HG02852 (cell line): ENCODE measurements at regions not wholly inside any gene's neighbourhood (a gene's known extent, or its start where the extent isn't known, plus 50 kb on each side); places are given as distances from the start of the nearest gene placed in this dataset.
"Not testable (repeated sequence)": the region's sequence is repeated elsewhere in the genome, so short reads cannot be mapped to it uniquely, and the experiment has no call there.

ENCODE experiments used
- ATAC-seq: cut with Tn5 transposase; IDR thresholded peaks from one replicate; pipeline ENCODE4 v1.9.1; 2021; ENCODE audit warnings: mild to moderate bottlenecking, moderate library complexity; ENCODE audit not compliant: unreplicated experiment

DNA sequence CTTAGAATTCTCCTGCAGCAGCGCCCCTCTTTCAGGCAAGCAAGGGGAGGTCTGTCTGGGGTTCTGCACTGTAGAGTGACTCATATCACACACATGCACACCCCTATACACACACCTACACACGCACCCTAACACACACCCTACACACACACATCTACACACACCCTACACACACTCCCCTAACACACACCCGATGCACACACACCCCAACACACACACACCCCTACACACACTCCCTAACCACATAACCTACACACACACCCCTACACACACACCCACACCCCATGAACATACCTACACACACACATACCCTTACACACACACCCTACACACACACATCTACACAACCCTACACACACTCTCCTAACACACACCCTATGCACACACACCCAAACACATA lies 493.2 kb downstream of the IRS2 start:
- ATAC-seq, result no peak

DNA sequence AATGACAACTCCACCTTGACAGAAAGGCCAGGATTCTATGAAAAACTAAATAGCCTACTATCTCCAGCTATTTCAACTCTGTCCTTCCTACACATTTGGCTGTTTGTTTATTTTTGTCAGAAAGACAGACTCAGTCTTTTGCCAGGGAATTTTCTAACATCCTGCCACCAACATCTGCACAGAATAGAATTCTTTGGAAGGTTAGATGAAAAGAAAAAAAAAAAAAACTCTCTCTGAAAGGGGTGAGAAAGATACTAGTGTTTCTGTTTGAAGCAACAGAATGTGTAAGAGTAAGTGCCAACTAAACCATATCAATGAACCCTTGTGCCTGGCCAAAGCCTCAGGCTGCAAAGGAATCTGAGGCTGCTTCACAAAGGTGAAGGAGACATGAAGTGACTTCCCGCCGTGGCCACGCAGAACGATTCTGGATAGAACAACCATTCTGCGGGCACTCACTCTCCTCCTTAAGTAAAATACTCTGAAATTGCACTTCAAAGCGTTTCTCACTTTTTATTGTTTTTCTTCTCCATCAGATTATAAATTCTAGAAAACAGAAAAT lies 498.2 kb downstream of the IRS2 start:
- no peak for ATAC-seq

GRCh38 chr13:109287553-109287952 lies 498.8 kb downstream of the IRS2 start:
- ATAC-seq, result no peak

- no peak for ATAC-seq
These were observed 500.8 kb downstream of the IRS2 start for GRCh38 chr13:109285586-109285985.

DNA sequence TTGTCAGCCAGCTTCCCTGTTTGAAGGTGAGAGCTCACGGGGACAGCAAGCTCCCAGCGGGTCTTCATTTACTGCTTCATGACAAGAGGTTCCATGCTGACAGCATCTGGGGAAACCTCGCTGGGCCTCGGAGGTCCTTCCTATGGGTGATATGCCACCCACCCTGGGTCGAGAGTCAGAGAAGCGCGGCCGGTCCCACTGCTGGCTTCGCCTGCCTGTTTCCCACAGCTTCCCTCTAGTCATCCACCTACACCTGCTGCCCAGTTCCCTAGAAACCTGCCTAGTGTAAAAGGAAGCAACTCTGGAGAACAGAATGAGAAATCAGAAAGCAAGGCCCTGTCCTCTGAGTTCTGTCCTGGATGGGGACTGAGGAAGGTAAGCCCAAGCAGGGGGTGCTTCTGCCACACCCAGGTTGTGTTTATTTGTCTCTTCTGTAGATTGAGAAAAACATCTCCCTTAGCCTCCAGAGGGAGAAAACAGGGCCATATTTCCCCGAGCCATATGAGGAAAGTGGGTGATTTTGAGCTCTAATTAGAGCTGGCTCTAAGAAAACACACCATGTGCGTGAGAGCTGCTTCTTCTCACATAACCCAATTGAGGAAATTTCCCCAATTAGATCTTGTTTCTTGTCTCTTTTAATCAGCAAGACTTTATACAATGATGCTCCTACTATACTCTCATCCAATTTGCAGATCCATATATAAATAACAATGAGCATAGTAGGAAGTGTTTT lies 504.3 kb downstream of the IRS2 start:
- ATAC-seq, result no peak

DNA sequence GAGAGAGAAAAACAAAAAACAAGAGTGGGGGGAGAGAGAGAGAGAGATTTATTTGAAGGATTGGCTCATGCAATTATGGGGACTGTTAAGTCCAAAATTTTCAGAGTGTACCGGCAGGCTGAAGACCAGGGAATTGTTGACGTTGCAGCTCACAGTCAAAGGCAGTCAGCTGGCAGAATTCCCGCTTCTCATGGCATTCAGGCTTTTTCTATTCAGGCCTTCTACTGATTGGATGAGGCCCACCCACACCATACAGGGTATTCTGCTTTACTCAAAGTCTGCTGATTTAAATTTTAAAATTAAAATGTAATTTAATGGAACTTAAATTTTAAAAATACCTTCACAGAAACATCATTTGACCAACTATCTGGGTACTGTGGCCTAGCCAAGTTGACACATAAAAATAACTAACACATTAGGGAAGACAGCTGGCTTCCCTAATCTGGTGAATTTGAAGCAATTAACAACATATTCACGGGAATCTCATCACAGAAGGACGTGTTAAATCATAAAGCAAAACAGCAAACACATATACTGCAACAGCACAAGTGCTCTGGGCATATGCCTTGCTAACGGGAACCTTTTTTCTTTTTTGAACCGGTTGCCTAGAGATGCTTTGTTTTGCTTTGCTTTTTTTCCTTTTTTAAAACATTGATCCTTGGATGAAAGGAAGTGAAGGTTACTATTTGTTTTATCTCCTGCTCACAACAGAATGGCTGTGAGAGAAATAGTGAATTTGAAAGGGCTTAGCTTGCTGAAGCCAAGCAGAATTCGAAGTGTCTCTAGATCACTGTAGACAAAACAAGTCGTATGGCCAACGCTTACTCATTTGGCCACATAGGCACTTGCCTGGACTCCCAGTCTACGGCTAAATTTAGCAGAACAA lies 505.1 kb downstream of the IRS2 start:
- ATAC-seq, result no peak

DNA sequence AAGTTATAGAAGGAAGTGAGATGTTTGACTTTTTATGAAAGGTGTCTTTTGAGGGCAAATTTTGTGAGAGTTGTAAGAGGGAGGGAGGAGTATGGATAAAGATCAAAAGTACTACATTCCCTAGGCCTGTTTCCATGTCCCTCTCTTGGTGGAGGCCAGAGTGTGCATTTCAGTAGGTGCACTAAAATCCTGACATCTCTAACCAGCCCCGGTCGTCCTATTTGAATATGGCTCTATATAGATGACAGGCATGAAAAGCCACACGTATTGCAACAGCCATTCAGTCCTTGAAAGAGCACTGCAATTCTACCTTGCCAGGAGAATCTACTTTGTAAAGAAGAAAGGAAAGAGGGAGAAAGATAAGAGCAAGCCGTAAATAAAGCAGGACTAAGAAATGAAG lies 510.1 kb downstream of the IRS2 start:
- no peak for ATAC-seq

DNA sequence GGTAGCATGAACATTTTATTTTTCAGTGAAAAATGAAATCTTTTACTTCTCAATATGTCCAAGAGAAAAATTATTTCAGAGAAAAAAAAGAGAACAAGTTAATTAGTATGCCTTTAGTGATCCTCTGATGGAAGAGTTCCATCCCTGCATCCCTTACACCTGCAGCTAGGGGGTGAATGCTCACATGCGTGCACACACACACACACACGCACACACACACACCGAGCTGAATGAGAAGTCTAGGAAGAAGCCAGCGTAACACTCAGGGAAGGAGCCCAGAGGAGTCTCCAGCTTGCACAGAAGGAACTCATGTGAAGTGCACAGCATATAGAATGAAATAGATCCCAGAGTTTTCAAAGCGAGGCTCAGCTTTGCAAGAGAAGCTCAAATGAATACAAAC lies 510.5 kb downstream of the IRS2 start:
- no peak for ATAC-seq

GRCh38 chr13:109275139-109275745 lies 511.1 kb downstream of the IRS2 start:
- ATAC-seq, result no peak

- ATAC-seq, result no peak
These were observed 512.1 kb downstream of the IRS2 start for GRCh38 chr13:109274188-109274821.

- ATAC-seq, result no peak
These were observed 513.0 kb downstream of the IRS2 start for GRCh38 chr13:109273326-109273751.

DNA sequence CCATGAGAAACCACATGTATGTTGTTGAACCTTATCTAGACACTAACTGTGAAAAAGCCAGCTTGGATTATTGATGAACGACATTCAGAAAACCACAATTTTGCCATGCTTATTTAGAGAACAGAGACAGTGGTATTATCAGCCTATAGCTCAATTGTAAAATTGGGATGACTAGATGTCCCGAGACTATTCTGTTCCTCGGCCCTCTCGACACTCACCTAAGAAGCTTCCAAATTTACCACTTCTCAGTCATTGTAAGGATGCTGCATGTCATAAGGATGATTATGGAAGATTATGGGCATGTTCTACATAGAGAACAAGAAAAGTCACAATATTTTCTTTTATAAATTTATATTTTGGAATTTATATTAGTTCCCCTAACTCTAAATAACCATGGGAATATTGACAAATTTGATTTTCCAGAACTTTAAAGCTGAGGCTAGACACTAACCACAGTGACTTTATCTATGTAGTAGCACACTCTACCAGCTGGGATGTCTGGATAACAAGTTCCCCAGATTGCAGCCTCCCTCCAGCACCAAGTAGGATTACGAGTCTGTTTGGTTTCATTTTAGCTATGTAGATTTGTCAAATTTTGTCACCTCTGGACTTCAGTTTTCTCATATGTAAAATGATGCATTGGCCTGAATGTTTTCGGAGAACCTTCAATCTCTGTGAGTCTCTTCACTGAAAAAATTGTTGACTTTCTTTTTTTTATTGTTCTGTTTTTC lies 513.6 kb downstream of the IRS2 start:
- no peak for ATAC-seq

DNA sequence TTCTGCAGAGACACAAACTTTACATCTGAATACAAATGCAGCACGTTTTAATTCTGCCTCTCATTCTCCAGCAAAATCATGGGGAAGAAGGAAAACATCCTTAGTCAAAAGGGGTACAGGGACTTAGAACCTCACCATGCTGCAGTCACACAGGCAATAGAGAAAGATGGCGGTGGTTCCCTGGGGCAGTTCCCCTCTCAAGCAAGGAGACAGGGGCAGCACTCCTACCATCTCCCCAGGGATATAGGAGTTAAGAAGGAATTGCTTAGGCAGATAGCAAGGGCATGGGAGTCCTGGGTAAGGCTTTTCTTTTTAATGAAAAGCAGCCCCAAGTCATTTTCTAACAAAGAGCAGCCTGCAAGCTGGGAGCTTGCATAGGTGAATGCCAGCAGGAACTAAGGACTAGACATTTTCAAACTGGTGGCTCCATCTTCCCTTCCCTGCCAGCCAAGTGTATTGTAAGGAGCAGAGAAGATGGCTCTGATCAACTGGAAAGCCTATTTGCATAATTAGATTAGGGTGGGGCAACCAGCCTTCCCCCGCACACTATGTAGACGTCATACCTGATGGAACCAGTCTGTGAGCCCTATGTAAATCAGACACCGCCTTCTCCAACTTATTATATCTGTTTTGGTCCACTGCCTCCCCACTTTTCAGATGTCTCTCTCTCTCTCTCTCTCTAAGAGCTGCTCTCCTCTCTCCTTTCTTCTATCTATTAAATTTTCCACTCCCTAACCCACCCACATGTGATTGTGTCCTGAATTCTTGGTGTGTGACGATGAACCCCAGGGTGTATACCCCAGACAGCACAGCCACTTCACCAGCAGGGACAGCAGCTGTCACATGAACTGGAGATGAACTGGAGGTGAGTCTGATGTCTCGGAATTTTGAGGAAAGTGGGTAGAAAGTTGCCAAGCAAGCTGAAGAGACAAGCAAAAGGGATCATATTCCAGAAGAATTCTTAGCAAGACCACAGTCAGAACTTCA lies 514.5 kb downstream of the IRS2 start:
- ATAC-seq, result no peak

- no peak for ATAC-seq
These were observed 515.3 kb downstream of the IRS2 start for GRCh38 chr13:109271061-109271460.

DNA sequence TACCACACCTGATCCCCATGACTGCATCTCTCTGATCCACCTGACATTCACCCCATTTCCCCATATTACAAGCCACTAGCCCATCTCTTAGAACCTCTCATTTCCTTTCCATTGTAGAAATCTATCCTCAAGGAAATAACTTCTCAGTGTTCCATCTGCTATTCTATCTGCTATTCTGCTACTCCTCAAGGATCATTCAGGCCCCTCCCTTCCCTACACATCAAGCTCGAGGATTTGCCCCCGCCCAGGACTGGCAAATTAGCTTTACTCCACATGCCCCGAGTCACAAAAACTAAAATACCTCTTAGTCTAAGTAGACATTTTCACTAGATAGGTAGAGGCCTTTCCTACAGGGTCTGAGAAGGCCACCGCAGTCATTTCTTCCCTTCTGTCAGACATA lies 517.0 kb downstream of the IRS2 start:
- not testable (repeated sequence) for ATAC-seq

DNA sequence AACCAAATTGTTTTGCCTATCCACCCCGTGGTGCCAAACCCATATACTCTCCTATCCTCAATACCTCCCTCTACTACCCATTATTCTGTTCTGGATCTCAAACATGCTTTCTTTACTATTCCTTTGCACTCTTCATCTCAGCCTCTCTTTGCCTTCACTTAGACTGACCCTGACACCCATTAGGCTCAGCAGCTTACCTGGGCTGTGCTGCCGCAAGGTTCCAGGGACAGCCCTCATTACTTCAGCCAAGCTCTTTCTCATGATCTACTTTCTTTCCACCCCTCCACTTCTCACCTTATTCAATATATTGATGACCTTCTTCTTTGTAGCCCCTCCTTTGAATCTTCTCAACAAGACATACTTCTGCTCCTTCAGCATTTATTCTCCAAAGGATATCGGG lies 517.9 kb downstream of the IRS2 start:
- ATAC-seq, result not testable (repeated sequence)

DNA sequence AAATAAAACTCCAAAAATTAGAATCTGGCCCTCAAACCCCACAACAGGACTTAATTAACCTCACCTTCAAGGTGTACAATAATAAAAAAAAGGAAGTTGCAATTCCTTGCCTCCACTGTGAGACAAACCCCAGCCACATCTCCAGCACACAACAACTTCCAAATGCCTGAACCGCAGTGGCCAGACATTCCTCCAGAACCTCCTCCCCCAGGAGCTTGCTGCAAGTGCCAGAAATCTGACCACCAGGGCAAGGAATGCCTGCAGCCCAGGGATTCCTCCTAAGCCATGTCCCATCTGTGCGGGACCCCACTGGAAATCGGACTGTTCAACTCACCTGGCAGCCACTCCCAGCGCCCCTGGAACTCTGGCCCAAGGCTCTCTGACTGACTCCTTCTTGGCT lies 519.0 kb downstream of the IRS2 start:
- not testable (repeated sequence) for ATAC-seq

- ATAC-seq, result not testable (repeated sequence)
These were observed 521.0 kb downstream of the IRS2 start for GRCh38 chr13:109265438-109265742.
